Testis (tissue), 2 donors: ENCODE measurements at regions not wholly inside any gene's neighbourhood (a gene's known extent, or its start where the extent isn't known, plus 50 kb on each side); places are given as distances from the start of the nearest gene placed in this dataset.

Experiments used
- DNase-seq: peaks from one replicate; pipeline ENCODE4 v3.0.0-alpha.2; 2019
- H3K27ac ChIP-seq, 2 donors: fragments of 200-600 bp; sonication (generic); one replicate each; pipeline ENCODE4 v1.5.1; 2019
- H3K27me3 ChIP-seq: fragments of 200-600 bp; sonication (generic); one replicate; pipeline ENCODE4 v1.5.1; 2019
- H3K36me3 ChIP-seq: fragments of 200-600 bp; sonication (generic); one replicate; pipeline ENCODE4 v1.5.1; 2017; ENCODE audit warnings: low read depth; ENCODE audit errors: missing control alignments
- H3K4me1 ChIP-seq: fragments of 200-600 bp; sonication (generic); one replicate; pipeline ENCODE4 v1.5.1; 2019
- H3K4me3 ChIP-seq, 2 donors: fragments of 200-600 bp; sonication (generic); one replicate each; pipeline ENCODE4 v1.5.1; 2017 to 2019
- H3K9me3 ChIP-seq: fragments of 200-600 bp; sonication (generic); one replicate; pipeline ENCODE4 v1.5.1; 2017
- POLR2A ChIP-seq: fragments of 450-650 bp; IDR thresholded peaks from one replicate; pipeline ENCODE4 v1.6.1; 2017; ENCODE audit warnings: antibody characterized with exemption, mild to moderate bottlenecking, moderate library complexity
- WGBS, 2 donors: methylation state at CpG; one replicate each; pipeline ENCODE4 v1.1.5; 2018; 5-methylcytosine and 5-hydroxymethylcytosine counted together
- intact Hi-C: fragments of 100-400 bp; cut with DNase I; formaldehyde crosslinking; loops from one replicate; pipeline ENCODE4 v1.15.1; 2023; ENCODE audit warnings: low total_unique reads
- TF ChIP-seq, protein P1 (sequence below), 3 experiments: fragments of 450-650 bp in 2 of 3; fragments of 200-600 bp in 1 of 3; sonication (generic) in 1 of 3; IDR thresholded peaks; one replicate each; pipeline ENCODE4 v1.5.1; 2016 to 2019; ENCODE audit warnings: antibody characterized with exemption in 3 of 3, mild to moderate bottlenecking in 2 of 3, moderate library complexity in 1 of 3

DNA sequence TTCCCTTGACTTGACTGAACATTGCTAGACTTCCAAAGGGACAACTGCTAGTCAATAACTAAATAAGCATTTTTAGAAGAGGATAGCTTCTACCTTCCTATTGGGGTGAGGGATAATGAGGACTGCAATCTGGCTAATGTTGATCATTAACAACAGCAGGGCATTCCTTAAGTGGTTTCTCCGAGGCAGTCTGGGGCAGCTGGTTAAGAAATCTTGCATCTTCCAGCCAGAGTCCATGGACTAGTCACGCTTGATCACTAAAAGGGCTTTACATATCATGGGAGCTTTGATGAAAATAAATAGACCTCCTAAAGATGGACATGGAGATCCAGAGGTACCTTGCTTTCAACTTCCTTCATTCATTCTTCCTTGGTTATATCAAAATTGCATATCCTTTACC lies 329.4 kb upstream of the ESRRG start:
- intact Hi-C loops, result no loop called here
- Histone ChIP-seq H3K9me3 (no peaks in the 10 kb centered on the region), H3K4me3 (no peak overlapping the region), H3K36me3 (no peaks in the 10 kb centered on the region), H3K27ac (no peak overlapping the region), H3K27me3 (no peaks in the 10 kb centered on the region), H3K4me1 (no peaks in the 10 kb centered on the region)
- no peak for TF ChIP-seq POLR2A
- TF ChIP-seq, protein P1, sequence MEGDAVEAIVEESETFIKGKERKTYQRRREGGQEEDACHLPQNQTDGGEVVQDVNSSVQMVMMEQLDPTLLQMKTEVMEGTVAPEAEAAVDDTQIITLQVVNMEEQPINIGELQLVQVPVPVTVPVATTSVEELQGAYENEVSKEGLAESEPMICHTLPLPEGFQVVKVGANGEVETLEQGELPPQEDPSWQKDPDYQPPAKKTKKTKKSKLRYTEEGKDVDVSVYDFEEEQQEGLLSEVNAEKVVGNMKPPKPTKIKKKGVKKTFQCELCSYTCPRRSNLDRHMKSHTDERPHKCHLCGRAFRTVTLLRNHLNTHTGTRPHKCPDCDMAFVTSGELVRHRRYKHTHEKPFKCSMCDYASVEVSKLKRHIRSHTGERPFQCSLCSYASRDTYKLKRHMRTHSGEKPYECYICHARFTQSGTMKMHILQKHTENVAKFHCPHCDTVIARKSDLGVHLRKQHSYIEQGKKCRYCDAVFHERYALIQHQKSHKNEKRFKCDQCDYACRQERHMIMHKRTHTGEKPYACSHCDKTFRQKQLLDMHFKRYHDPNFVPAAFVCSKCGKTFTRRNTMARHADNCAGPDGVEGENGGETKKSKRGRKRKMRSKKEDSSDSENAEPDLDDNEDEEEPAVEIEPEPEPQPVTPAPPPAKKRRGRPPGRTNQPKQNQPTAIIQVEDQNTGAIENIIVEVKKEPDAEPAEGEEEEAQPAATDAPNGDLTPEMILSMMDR (IDR thresholded peaks at IDR 0.05), result no peak
- WGBS, 2 donors, result 45 to 93% methylated on average over 2 of the region's 2 CpGs
- DNase-seq, result no peak

DNA sequence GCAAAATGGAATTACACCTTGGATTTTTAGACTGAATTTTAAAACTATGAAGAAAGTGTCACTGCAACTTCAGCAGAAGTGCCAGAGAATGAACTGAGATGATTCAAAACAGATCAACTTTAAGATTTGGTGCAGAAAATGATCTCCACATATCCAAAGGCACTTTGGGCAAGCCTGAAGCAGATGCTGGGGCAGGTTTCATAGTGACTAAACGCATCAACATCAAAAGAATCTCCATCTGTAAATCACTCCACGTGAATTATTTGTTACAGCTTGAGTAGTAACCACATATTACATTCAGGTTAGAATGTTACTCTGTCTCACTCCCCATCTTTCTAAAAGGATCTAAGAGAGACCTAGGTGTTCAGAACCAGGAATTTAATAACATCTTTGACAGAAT lies 329.0 kb upstream of the ESRRG start:
- H3K4me3 ChIP-seq, result no peak overlapping the region
- no peaks in the 10 kb centered on the region for H3K4me1 ChIP-seq
- H3K27me3 ChIP-seq, result no peaks in the 10 kb centered on the region
- no peaks in the 10 kb centered on the region for H3K9me3 ChIP-seq
- DNase-seq, result no peak
- no peaks in the 10 kb centered on the region for H3K36me3 ChIP-seq
- intact Hi-C loops, result no loop called here
- H3K27ac ChIP-seq, result no peak overlapping the region
- 59 to 83% methylated on average over 2 of the region's 2 CpGs for WGBS, 2 donors
- TF ChIP-seq, protein P1 (IDR thresholded peaks at IDR 0.05), result no peak
- no peak for TF ChIP-seq POLR2A

DNA sequence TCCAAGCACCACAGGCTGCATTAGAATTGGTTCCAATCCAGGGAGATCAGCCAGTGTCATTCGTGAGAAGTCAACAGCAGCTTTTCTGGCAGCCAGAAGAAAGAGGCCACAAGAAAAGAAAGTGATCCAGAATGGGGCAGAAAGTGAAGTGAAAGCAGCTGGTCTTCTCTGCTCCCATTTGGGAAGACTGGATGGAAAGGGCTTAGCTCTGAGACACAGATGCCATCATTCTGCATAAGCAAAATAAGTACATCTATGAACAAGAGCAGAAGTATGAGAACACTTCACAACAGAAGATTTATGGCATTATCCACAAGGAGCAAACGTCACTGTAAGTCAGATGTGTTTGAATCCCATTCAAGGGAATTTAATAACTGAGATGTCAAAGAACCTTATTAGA lies 326.5 kb upstream of the ESRRG start:
- Histone ChIP-seq H3K4me3 (no peak overlapping the region), H3K36me3 (no peaks in the 10 kb centered on the region), H3K27me3 (no peaks in the 10 kb centered on the region), H3K9me3 (no peaks in the 10 kb centered on the region), H3K27ac (no peak overlapping the region), H3K4me1 (no peaks in the 10 kb centered on the region)
- DNase-seq, result no peak
- TF ChIP-seq POLR2A, result no peak
- TF ChIP-seq, protein P1 (IDR thresholded peaks at IDR 0.05), result no peak
- intact Hi-C loops, result no loop called here
- WGBS, 2 donors, result 49 to 57% methylated on average over 2 of the region's 2 CpGs

- no peak overlapping the region for H3K4me3 ChIP-seq
- H3K9me3 ChIP-seq, result no peaks in the 10 kb centered on the region
- no peak for DNase-seq
- no peaks in the 10 kb centered on the region for H3K36me3 ChIP-seq
- H3K4me1 ChIP-seq, result no peaks in the 10 kb centered on the region
- intact Hi-C loops, result no loop called here
- WGBS, 2 donors, result 96 to 100% methylated on average over 1 of the region's 1 CpG
- no peaks in the 10 kb centered on the region for H3K27me3 ChIP-seq
- no peak overlapping the region for H3K27ac ChIP-seq
- TF ChIP-seq, protein P1 (IDR thresholded peaks at IDR 0.05), result no peak
Measured at GRCh38 chr1:217049081-217049480, 325.9 kb upstream of the ESRRG start.

DNA sequence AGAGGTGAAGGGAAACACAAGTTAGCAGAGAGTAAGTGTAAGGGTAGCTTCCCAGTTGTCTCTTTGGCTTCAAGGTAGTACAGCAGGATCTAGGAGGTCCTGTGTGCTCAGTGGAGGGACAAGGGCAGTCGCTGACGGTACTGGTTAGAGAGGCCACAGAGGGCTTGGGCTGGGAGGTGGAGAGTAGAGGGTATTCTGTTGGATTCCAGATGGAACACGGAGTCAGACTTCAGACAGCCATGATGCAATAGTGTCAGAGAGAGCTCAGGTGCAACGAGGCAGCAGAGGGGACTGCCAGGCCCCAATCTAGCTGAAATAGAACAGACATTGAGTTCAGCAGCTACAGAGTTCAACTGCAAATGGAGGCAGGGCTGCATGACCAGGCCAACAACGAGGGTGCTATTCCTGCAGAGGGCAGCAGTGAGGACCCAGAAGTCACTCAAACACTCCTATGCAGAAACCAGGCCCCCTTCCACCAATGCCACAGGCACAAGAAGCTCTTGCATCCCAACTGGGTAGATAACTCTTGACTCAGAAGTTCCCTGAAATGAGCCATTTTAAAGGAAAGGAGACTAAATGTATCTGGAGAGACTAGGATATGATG lies 325.0 kb upstream of the ESRRG start:
- Histone ChIP-seq H3K4me3 (no peak overlapping the region), H3K27me3 (no peaks in the 10 kb centered on the region), H3K9me3 (no peaks in the 10 kb centered on the region), H3K36me3 (no peaks in the 10 kb centered on the region), H3K4me1 (no peaks in the 10 kb centered on the region), H3K27ac (no peak overlapping the region)
- 65 to 77% methylated on average over 5 of the region's 5 CpGs for WGBS, 2 donors
- no peak for TF ChIP-seq POLR2A
- TF ChIP-seq, protein P1 (IDR thresholded peaks at IDR 0.05), result no peak
- peak; percentile 19 for DNase-seq
- intact Hi-C loops, result no loop called here
